DND-41 (cell line): ENCODE measurements at regions not wholly inside any gene's neighbourhood (a gene's known extent, or its start where the extent isn't known, plus 50 kb on each side); places are given as distances from the start of the nearest gene placed in this dataset.

Experiments
- EZH2 ChIP-seq: IDR thresholded peaks from 3 replicates; pipeline ENCODE4 v1.6.1; 2012; ENCODE audit warnings: borderline replicate concordance, low read depth, mild to moderate bottlenecking, moderate library complexity, low read length, inconsistent platforms; ENCODE audit not compliant: severe bottlenecking
- TF ChIP-seq, protein P1 (sequence below): IDR thresholded peaks from 2 replicates; pipeline ENCODE4 v1.5.1; 2012; ENCODE audit warnings: borderline replicate concordance, low read length, moderate library complexity, mild to moderate bottlenecking; ENCODE audit not compliant: poor library complexity, severe bottlenecking; ENCODE audit errors: extremely low read depth

DNA sequence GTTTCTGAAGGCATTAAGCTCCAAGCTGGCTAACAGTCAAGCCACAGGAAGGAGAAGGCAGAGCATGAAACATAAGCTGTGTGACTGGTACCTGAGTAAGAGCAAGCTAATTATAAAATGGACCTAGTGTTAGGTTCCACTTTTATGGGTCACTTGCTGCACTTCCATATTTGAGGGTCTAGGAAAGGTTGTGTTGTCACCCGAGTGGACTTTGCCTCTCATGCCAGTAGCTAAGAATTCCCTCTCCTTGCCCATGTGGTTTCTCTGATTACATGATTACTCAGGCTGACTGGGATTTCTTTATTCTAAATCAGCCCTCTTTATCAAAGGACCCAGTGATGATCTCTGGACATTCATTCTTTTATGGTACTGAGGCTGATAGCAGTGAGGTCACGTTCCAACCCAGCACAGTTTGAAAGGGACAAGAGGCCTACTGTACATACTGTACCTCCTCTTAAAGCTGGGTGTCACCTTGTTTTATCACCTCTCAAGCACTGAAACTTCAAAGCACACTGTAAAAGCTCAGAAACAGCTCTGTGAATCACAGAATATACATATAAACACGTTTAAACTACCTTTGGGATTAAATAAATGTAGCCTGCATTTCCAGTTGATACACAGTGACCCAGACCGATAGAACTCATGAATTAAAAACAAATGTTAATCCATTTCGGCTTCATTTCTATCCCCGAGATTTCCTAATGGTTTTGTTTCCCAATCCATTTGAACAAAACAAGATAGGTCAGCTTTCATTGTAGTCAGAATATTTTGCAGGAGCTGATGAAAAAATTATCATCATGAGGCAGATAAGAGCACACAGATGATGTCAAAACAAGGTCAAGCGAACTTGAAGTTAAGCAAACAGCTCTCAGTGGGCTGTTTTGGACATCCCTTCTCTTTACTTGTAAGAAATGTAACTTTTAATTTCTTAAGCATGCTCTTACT is 96.5 kb downstream of the ALDH8A1 start:
- TF ChIP-seq, protein P1, sequence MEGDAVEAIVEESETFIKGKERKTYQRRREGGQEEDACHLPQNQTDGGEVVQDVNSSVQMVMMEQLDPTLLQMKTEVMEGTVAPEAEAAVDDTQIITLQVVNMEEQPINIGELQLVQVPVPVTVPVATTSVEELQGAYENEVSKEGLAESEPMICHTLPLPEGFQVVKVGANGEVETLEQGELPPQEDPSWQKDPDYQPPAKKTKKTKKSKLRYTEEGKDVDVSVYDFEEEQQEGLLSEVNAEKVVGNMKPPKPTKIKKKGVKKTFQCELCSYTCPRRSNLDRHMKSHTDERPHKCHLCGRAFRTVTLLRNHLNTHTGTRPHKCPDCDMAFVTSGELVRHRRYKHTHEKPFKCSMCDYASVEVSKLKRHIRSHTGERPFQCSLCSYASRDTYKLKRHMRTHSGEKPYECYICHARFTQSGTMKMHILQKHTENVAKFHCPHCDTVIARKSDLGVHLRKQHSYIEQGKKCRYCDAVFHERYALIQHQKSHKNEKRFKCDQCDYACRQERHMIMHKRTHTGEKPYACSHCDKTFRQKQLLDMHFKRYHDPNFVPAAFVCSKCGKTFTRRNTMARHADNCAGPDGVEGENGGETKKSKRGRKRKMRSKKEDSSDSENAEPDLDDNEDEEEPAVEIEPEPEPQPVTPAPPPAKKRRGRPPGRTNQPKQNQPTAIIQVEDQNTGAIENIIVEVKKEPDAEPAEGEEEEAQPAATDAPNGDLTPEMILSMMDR = no peak
- TF ChIP-seq EZH2 = no peak
